ENCODE measurements at regions not wholly inside any gene's neighbourhood (a gene's known extent, or its start where the extent isn't known, plus 50 kb on each side); places are given as distances from the start of the nearest gene placed in this dataset.

DNA sequence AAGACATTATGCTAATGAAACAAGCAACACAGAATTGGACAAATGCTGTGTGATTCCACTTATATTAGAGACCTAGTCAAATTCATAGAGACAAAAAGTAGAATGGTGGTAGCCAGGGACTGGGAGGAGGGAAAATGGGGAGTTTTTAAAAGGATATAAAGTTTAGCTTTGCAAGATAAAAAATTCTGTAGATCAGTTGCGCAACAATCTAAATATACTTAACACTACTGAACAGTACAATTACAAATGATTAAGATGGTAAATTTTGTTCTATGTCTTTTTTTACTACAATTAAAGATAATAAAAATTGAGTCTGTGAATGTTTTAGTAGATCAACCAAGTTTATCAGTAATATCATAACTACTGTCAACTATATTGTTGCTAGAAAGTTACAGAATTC lies 340.1 kb upstream of the PDZRN3 start:
- Mint-ChIP-seq H3K27me3 (no peaks in the 10 kb centered on the region), H3K27ac (no peak overlapping the region), H3K36me3 (no peaks in the 10 kb centered on the region), H3K4me3 (no peak overlapping the region), H3K4me1 (no peaks in the 10 kb centered on the region), H3K9me3 (peaks cover 8% of the 10 kb centered on the region)
- no peak for ATAC-seq

DNA sequence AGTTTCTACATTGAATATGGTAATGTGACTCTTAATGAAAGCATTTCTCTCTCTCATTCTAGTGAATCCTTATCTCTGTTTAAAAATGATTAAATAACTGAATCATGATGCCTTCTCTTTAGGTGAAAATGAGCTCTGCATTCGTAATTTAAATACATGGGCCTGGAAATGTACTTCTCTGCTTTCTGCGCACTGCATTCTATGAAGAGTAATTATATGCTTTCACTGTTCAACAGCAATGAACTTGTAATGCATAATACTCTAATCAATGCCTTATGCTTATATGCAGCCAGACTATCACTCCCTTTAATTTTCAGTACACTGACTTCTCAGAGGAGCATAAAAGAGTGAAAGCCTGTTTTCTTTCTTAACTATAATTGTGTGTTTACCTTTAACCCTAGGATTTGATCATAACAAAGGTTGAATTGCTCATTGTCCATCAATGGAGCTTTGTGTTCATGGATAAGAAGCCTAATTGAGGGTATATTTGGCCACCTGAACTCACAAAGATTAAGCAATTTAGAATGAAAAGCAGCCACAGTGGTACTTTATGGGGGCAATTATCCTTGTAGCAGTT lies 330.8 kb upstream of the PDZRN3 start:
- no peak overlapping the region for H3K4me3 Mint-ChIP-seq
- no peaks in the 10 kb centered on the region for H3K27me3 Mint-ChIP-seq
- H3K9me3 Mint-ChIP-seq, result no peaks in the 10 kb centered on the region
- no peaks in the 10 kb centered on the region for H3K36me3 Mint-ChIP-seq
- no peak overlapping the region for H3K27ac Mint-ChIP-seq
- H3K4me1 Mint-ChIP-seq, result no peaks in the 10 kb centered on the region
- no peak for ATAC-seq

DNA sequence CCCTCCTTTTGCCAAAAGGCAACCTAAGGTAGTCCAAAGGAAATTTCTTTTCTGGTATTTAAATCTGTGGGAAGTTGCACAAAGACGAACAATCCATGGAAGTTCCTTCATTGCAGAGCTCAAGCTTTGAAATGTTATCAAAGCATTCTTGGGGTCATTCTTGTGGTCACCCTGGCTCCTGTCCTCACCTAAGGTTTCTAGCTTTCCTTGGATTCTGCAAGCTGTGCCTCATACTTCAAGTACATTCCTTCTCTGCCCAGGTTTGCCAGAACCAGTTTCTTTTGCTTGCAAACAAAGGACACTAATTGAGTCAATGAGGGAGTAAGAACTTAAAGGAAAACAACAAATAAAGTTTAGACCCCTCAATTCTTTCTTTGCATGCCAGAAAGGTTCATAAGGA lies 329.8 kb upstream of the PDZRN3 start:
- no peaks in the 10 kb centered on the region for H3K27me3 Mint-ChIP-seq
- H3K36me3 Mint-ChIP-seq, result no peaks in the 10 kb centered on the region
- no peaks in the 10 kb centered on the region for H3K4me1 Mint-ChIP-seq
- no peaks in the 10 kb centered on the region for H3K9me3 Mint-ChIP-seq
- H3K27ac Mint-ChIP-seq, result no peak overlapping the region
- no peak overlapping the region for H3K4me3 Mint-ChIP-seq
- no peak for ATAC-seq

DNA sequence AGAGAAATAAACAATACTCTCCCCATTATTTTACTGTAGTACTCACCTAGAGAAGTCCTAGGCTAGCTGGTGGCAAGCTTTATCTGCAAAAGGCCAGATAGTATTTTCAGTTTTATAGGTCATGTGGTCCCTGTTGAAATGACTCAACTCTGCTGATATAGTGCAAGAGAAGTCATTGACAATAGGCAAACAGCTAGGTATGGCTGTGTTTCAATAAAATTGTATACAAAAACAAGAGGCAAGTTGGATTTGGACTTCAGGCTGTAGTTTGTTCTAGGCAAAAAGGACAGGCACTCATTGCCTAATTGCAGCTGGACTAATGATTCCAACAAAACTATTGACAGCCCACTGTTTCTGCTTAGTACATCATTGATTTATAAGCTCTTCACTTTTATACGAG lies 328.0 kb upstream of the PDZRN3 start:
- Mint-ChIP-seq H3K9me3 (no peaks in the 10 kb centered on the region), H3K27me3 (no peaks in the 10 kb centered on the region), H3K36me3 (no peaks in the 10 kb centered on the region), H3K27ac (no peak overlapping the region), H3K4me1 (no peaks in the 10 kb centered on the region), H3K4me3 (no peak overlapping the region)
- no peak for ATAC-seq

DNA sequence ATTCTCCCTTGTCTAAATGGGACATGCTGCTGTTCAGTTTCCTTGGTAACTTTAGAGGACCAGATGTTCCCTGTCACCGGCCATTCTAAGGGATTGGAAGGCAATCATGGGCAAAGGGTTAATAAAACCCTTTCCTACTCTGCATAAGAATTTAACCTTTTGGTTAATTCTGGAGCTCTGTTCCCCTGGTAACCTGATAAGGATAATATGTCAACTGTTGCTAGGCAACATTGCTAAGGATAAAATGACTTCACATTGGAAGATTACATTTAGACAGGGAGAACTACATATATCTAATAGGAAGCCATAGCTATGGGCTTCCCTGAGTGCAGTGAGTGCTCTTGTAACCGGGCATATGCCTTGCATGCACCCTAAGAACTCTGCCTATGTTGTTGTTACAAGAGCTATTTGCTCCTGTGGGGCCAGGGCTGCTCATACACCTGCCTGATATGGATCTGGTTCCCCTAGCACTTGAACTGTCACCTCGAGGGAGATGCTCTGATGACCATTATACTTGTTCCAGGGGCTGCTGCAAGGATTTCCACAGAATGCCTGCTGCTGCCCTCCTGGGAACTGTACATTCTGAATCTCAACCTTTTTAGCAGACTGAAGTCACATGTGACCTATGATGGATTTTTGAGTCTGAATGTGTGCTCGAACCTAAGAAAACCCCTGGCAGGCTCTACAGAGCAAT lies 326.3 kb upstream of the PDZRN3 start:
- Mint-ChIP-seq H3K4me1 (no peaks in the 10 kb centered on the region), H3K36me3 (no peaks in the 10 kb centered on the region), H3K27ac (no peak overlapping the region), H3K9me3 (no peaks in the 10 kb centered on the region), H3K4me3 (no peak overlapping the region), H3K27me3 (no peaks in the 10 kb centered on the region)
- ATAC-seq, result no peak

DNA sequence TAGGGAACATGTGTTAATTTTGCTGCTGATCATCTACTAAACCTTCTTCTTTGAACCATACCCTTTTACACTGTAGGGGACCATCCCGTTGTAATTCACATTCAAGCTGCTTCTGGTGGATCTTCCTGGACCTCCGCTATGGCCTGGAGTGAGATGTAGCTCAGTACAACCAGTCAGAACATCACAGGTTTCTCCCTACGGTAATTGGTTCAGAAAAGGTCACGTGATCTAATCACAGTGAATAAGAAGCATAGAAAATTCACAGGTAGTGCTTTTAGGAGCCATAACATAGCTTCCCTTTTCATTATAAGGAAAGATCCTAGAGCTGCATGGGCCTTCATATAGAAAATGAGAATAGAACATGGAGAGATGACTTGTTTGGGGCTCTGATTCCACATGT lies 320.8 kb upstream of the PDZRN3 start:
- Mint-ChIP-seq H3K9me3 (peaks cover 4% of the 10 kb centered on the region), H3K36me3 (no peaks in the 10 kb centered on the region), H3K4me1 (no peaks in the 10 kb centered on the region), H3K27ac (no peak overlapping the region), H3K4me3 (no peak overlapping the region), H3K27me3 (no peaks in the 10 kb centered on the region)
- no peak for ATAC-seq

DNA sequence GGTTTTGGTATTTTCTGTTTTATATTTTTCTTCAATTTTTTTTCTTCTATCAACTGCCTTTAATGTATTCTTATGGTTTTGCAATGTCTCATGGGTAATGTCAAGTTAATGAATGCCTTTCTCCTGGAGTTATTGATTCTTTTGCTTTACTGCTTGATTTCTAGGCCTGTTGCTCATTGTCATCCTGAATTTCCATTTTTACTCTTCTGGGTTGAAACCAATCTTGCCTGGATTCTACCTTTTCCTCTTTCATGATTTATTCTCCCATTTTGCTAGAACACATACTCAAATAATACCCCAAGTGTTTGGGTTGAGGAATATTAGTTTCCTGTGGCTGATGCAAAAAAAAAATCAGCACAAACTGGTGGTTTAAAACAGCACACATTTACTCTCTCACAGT lies 315.2 kb upstream of the PDZRN3 start:
- peaks cover 4% of the 10 kb centered on the region for H3K9me3 Mint-ChIP-seq
- no peak for ATAC-seq
- H3K27me3 Mint-ChIP-seq, result no peaks in the 10 kb centered on the region
- H3K4me3 Mint-ChIP-seq, result no peak overlapping the region
- no peak overlapping the region for H3K27ac Mint-ChIP-seq
- H3K4me1 Mint-ChIP-seq, result no peaks in the 10 kb centered on the region
- H3K36me3 Mint-ChIP-seq, result no peaks in the 10 kb centered on the region

DNA sequence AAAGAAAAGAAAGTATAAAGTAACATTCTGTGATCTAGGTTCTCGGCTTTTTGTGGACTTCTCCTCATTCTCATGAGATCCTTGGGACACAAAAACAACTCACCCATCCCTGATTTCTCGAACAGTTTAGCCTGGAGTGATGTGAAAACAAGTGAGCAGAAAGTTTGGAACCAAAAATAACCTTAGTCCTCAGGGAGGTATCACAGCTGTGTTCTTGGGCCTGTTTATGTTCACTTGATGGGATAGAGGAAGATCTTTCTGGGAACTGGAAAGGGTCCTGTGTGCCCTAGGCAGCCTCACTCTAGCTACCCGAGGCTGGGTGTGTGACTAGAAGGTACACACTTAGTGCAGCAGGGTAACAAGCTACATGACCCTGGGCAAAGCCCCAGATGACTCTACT lies 308.8 kb upstream of the PDZRN3 start:
- Mint-ChIP-seq H3K4me1 (no peaks in the 10 kb centered on the region), H3K27ac (no peak overlapping the region), H3K27me3 (no peaks in the 10 kb centered on the region), H3K36me3 (no peaks in the 10 kb centered on the region), H3K9me3 (no peaks in the 10 kb centered on the region), H3K4me3 (no peak overlapping the region)
- no peak for ATAC-seq

DNA sequence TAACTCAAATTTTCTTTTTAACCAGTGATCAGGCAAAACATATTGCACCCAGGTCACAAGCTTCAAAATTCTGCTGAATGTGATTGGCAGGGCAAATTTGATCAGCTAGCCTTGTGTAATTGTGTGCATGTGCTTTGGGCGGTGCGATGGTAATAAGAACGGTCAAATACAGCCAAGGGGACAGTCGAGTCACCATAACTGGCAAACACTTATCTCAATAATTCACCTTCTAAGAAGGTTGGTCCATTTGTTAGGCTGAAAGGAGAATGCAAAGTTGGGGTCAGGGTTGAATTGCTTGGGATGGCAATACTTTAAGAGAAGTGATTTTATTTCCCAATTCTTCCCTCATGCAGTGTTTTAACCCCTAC lies 302.4 kb upstream of the PDZRN3 start:
- Mint-ChIP-seq H3K4me1 (no peaks in the 10 kb centered on the region), H3K36me3 (no peaks in the 10 kb centered on the region), H3K4me3 (no peak overlapping the region), H3K27me3 (no peaks in the 10 kb centered on the region), H3K27ac (no peak overlapping the region), H3K9me3 (peaks cover 2% of the 10 kb centered on the region)
- no peak for ATAC-seq

DNA sequence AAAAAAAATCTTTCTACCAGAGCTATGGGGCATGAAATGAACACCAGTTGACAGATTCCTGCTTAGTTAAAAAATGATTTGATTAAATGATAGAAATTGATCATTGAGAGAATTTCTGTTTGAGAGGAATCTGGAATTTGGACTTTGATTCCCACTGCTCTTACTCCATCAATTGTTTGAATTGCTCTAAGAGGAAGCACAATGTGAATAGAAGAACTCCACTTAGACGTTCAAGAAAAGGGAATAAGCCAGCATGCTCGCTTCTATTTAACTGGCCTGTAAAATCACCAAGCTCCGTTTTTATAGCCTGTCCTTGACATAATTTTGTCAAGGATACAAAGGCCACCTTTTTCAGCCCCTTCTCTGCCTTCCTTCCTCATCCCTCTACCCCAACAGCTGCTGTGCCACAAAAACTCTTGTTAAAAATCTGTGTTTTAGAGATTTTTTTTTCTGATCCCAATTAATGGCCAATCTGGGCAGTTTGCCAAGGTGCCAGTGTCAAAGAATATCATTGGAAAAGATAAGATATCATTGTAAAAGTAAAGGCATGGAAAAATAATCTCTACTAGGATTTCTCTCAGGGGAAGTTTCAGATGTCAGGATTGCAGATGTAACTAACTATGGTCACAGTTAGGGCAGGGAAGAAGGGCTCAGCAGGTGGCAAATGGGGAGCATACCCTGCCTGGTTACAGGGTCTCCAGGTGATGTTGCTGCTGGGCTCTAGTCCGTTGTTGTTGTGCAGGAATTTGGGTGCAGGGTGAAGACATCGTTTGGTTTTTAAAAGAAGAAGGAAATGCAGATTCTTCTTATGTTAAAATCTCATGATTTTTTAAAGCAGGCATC lies 301.8 kb upstream of the PDZRN3 start:
- peaks cover 2% of the 10 kb centered on the region for H3K9me3 Mint-ChIP-seq
- no peaks in the 10 kb centered on the region for H3K36me3 Mint-ChIP-seq
- no peak for ATAC-seq
- no peak overlapping the region for H3K27ac Mint-ChIP-seq
- H3K4me3 Mint-ChIP-seq, result no peak overlapping the region
- no peaks in the 10 kb centered on the region for H3K27me3 Mint-ChIP-seq
- no peaks in the 10 kb centered on the region for H3K4me1 Mint-ChIP-seq

DNA sequence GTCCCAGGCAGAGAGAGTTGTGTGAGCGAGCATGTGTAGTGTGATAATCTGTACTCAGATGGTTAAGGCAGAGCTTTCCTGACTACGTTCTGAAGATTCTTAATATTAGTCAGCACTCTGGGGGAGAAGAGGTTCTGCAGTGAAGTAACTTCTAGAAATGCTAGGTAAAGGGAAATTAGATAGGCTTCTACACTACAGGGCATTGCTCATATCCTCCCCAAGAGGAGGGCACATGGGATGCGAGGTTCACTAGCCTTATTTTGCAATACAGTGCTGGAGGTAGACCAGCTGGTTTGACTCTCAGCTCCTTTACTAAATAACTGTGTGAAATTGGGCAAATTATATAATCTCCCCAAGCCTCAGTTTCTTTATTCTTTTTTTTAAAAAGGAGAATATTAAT lies 300.3 kb upstream of the PDZRN3 start:
- no peaks in the 10 kb centered on the region for H3K36me3 Mint-ChIP-seq
- no peaks in the 10 kb centered on the region for H3K4me1 Mint-ChIP-seq
- no peak overlapping the region for H3K4me3 Mint-ChIP-seq
- H3K27me3 Mint-ChIP-seq, result no peaks in the 10 kb centered on the region
- peaks cover 2% of the 10 kb centered on the region for H3K9me3 Mint-ChIP-seq
- no peak overlapping the region for H3K27ac Mint-ChIP-seq
- no peak for ATAC-seq

DNA sequence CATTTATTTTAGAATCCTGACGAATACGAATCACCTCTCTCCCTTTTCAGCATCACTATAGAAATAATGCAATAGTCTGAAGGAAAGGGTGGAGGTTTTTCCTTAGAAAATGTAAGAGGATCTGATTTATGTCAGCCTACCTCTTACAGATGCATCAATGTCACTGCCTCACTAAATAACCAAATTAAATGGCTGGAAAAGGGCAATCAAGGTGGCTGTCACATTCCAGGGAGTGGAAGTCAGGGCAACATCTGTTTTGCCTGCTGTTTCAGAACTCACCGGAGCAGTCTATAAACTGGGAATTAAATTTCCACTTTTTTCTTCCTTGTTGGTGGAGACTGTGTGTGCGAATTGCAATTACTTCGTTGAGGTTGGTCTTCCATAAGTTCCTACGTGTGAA lies 299.3 kb upstream of the PDZRN3 start:
- Mint-ChIP-seq H3K4me3 (no peak overlapping the region), H3K9me3 (peaks cover 2% of the 10 kb centered on the region), H3K36me3 (no peaks in the 10 kb centered on the region), H3K27me3 (no peaks in the 10 kb centered on the region), H3K4me1 (no peaks in the 10 kb centered on the region), H3K27ac (no peak overlapping the region)
- no peak for ATAC-seq

DNA sequence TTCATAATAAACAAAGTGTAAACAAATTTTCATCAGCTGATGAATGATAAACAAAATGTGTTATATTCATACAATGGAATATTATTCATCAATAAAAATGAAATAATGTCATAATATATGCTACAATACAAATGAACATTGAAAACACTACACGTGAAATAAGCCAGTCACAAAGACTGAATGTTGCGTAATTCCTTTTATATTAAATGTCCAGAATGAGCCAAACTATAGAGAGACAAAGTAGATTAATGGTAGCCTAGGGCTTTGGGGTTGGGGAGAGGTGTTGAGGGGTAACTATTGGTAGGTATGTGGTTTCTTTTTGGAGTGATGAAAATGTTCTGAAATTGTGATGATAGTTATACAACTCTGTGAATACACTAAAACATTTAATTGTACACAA lies 292.9 kb upstream of the PDZRN3 start:
- no peaks in the 10 kb centered on the region for H3K4me1 Mint-ChIP-seq
- no peak overlapping the region for H3K27ac Mint-ChIP-seq
- no peaks in the 10 kb centered on the region for H3K9me3 Mint-ChIP-seq
- H3K27me3 Mint-ChIP-seq, result no peaks in the 10 kb centered on the region
- no peak overlapping the region for H3K4me3 Mint-ChIP-seq
- no peak for ATAC-seq
- no peaks in the 10 kb centered on the region for H3K36me3 Mint-ChIP-seq

DNA sequence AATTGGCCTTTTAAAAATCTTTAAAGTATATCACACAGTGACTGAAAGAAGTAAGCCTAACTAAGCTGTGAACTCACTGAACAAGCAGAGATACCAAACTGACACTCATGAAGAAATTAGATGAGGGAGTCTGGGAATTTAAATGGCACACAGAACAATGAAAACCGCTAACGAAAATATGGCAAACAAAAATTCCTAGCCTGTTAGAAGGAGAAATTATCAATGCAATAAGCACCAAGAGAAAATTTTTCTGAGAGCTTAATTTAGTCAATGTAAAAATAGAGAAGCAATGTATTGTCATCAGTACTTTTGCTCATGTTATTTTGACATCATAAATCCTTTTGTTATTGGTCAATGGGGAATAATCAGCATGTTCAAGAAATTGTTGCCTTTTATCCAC lies 291.1 kb upstream of the PDZRN3 start:
- ATAC-seq, result no peak
- no peaks in the 10 kb centered on the region for H3K36me3 Mint-ChIP-seq
- no peaks in the 10 kb centered on the region for H3K9me3 Mint-ChIP-seq
- no peak overlapping the region for H3K27ac Mint-ChIP-seq
- H3K4me1 Mint-ChIP-seq, result no peaks in the 10 kb centered on the region
- no peak overlapping the region for H3K4me3 Mint-ChIP-seq
- no peaks in the 10 kb centered on the region for H3K27me3 Mint-ChIP-seq

DNA sequence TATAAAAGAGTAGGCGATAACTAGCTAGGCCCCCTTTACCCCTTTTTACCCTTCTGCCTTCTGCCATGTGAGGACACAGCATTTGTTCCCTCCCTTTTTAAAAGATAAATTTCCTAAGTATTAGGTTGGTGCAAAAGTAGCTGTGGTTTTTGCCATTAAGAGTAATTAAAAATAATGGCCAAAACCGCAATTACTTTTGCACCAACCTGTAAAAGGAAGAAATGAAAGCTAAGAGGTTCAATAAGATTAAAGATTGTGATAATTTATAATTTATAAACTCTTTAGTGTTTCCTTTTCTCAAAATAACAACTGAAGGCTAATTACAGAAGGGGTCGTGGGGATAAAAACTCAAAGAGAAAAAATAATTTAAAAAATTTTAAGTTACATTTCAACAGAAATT lies 283.5 kb upstream of the PDZRN3 start:
- H3K4me1 Mint-ChIP-seq, result no peaks in the 10 kb centered on the region
- no peak for ATAC-seq
- H3K27me3 Mint-ChIP-seq, result no peaks in the 10 kb centered on the region
- H3K36me3 Mint-ChIP-seq, result no peaks in the 10 kb centered on the region
- H3K4me3 Mint-ChIP-seq, result no peak overlapping the region
- no peak overlapping the region for H3K27ac Mint-ChIP-seq
- peaks cover 16% of the 10 kb centered on the region for H3K9me3 Mint-ChIP-seq

DNA sequence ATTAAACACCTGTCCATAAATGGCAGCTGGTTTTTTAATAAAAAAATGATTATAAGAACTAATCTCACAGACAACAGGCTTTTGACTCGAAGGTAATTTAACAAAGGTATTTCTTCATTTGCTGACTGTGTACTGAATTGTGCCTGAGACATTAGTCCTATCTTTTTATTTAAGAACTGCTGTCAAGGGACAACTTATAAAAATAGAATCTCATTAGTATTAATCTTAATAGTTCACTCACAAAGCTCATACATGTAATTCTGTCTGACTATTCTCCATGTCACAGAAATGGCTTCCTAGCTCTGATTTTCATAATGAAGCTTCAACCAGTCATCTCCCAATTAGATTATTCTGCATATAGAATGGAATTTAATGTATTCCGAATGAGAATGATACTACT lies 276.9 kb upstream of the PDZRN3 start:
- Mint-ChIP-seq H3K36me3 (no peaks in the 10 kb centered on the region), H3K27ac (no peak overlapping the region), H3K4me3 (no peak overlapping the region), H3K27me3 (no peaks in the 10 kb centered on the region), H3K9me3 (peaks cover 7% of the 10 kb centered on the region), H3K4me1 (no peaks in the 10 kb centered on the region)
- ATAC-seq, result no peak
